ENCODE measurements at regions not wholly inside any gene's neighbourhood (a gene's known extent, or its start where the extent isn't known, plus 50 kb on each side); places are given as distances from the start of the nearest gene placed in this dataset.

DNA sequence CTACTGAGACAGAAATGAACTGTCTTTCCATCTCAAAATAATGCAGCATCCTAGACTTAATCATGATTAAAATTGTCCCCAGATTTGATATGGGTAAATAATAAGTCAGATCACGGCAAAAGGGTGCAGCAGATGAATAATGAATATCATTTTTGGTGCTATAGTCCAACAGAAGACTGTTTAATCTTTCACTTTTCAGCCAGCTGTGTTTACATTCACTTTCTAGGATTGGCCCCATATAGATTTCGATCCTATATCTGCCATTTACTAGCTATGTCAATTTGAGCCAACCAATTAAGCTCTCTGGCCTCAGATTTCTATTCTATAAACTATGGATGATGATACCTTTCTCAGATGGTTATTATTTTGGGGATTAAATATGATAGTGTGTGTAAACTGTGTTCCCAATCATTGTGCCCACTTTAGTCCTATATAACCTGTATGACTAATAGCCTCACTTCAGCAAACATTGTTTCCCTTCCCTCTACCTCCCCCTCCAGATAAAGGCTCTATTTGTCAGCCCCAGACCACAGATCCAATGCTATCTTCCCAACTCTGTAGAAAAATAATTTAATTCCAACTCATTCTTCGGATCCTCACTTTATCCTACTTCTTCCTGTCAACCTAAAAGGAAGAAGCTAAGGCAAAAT lies 53.6 kb upstream of the NT5E start:
- no peak for DNase-seq

DNA sequence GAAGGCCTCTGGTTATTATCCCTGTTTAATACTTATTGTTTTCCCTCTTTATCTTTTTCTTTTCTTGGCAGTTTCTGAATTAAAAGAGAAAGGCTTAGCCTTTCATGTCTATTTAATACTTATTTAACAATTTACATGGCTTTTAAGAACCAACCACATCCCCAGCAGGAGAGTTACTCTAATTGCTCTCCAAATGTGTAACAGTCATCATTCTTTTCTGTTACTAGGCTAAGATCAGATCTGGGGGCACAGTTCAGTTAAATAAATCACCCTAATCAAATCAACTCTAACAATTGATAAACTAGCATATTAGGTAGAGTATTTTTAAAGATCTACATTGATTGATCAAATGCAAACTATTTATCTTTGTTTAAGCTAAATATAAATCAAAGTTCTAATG lies 54.1 kb upstream of the NT5E start:
- DNase-seq = no peak

GRCh38 chr6:85394853-85395538 lies 54.9 kb upstream of the NT5E start:
- DNase-seq = no peak

- DNase-seq = no peak
These were observed 55.7 kb upstream of the NT5E start for GRCh38 chr6:85394199-85394598.

DNA sequence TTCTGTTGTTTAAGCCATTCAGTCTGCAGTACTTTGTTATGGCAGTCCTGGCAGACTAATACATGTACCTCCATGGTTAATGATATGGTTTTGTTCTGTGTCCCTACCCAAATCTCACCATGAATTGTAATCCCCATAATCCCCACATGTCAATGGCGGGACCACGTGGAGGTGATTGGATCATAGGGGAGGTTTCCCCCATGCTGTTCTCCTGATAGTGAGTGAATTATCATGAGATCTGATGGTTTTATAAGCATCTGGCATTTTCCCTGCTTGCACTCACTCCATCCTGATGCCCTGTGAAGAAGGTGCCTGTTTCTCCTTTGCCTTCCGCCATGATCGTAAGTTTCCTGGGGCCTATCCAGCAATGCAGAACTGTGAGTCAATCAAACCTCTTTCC lies 57.5 kb upstream of the NT5E start:
- no peak for DNase-seq

DNA sequence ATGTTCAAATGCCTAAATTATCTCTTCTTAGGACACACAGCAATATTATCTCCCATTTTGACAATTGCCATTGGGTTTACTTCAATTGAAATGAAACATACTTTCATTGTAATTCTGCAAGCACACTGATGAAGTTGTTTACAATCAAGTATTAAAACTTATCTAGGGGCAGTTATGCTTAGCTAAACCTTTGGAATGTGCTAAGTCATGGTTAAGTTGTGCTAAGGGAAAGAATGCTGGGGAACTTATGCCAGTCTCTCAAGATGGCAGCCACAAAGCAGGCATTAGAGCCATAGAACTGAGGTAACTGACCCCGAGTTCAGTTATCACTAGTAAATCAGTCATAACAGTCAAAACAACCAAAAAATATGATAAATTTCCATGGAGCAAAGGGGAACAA lies 59.1 kb upstream of the NT5E start:
- no peak for DNase-seq

- no peak for DNase-seq
These were observed 59.7 kb upstream of the NT5E start for GRCh38 chr6:85390105-85390728.

DNA sequence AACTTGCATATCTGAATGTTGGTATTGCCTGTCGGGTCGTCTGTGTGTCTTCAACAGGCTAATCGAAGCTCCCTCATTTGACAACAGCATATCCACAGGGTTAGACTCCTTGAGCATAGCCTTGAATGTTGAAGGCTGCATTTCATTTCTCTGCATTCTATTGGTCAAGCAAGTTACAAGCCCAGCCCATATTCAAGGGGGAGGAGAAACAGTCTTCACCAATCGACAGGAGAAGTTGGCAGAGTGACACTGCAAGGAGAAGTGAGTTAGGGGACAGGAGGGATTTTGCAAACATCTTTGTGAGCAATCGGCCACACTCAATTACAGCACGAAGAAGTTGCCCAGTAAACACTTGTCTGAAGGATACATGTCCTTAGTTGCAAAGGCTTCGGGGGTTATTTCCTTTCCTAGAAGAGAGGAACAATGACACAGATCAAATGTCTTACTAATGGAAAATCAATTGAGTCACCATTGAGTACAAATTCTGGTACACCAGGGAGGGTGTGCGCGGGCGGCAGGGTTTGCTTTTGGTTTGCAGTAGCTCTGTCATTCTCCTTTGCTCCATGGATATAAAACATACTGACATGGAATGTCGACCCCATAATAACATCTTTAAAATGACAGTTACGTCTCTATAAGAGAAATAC lies 60.6 kb upstream of the NT5E start:
- no peak for DNase-seq

DNA sequence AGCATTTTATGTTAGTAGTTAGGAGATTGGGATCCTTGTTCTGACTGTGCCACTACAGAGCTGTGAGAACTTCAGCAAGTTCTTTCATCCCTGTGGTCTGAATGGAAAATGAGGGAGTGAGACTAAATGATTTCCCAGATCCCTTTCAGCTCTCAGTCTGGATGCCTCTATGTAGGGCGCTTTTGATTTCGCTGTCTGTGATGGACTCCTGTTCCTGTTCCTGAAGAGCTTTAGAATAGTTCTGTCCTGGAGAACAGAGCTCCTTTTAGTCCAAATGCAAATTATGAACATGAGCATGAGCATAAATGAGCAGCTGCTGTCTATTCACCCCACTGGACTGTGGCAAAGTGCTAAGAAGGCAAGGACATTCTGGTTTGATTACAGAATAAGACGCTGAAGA lies 61.4 kb upstream of the NT5E start:
- no peak for DNase-seq

- DNase-seq = no peak
These were observed 64.1 kb upstream of the NT5E start for GRCh38 chr6:85385636-85386315.

- DNase-seq = no peak
These were observed 66.8 kb upstream of the NT5E start for GRCh38 chr6:85383042-85383441.

DNA sequence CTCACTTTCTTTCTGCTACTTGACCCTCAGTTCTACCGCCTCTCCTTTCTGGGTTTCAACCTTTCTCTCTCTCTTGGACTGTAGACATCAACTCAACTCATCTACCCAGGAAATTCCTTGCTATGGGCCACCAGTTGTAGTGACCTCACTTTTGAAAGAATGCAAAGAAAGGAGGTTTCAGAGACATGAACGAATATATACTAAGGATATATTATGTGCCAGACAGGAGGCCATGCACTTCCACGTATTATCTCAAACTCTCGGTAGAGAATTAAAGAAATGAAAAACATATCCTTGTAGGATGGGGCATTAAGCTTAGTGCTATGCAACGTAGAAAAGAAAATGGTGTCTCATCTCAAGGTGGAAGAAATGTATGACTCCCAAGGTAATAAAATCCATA lies 67.3 kb upstream of the NT5E start:
- no peak for DNase-seq

DNA sequence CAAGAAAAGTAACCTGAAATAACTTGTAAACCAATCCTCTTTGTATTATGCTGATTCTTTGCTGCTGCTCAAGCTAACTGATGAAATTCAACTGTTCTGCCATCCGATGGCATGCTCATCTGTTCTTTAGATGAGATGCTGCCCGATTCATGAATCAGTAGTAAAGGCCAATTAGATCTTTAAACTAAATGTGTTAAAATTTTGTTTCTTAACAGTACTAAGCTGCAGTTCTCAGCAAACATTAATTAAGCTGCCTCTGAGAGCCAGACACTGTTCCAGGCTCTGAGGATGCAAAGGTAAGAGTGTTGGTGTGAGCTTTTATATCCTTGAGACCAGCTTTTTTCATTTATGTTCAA lies 77.0 kb upstream of the NT5E start:
- DNase-seq = no peak

- DNase-seq = no peak
These were observed 77.5 kb upstream of the NT5E start for GRCh38 chr6:85372188-85372914.

DNA sequence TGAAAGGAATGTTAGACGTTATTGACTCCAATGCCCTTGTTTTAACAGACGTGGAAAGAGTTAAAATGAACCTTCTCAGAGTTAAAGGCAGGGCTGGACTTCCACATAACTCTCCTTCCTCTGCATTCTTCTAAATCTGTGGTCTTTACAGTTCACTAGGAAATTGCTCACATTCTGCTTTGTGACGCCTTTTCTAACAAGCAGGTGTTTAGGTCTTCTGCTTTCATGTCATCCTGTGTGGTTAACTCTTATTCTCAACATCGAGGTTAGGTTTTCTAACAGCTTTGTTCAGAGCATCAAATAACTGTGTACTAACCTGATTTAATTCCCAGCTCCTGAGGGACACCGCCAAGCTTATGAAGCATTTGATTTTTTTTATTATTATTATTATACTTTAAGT lies 81.3 kb upstream of the NT5E start:
- no peak for DNase-seq

DNA sequence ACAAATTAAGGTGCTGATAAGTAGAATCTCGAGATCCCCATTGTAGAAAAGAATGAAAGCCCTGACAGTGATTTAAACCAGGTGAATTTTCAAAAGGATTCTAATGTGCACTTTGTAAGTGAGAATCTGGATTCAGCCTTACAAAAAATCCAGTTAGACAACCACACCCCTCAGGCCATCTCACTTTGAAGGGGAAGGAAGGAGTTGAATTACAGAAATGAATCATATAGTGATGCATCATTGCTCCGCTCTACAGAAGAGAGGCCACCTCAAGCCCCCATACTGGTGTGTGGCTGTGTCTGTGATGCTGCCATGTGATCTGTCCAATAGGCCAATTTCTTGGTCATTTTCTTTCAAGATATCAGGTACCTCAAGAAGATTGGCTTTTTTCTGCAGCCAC lies 85.5 kb upstream of the NT5E start:
- DNase-seq = no peak

- DNase-seq = no peak
These were observed 86.0 kb upstream of the NT5E start for GRCh38 chr6:85363870-85364269.

GRCh38 chr6:85362652-85363310 lies 87.1 kb upstream of the NT5E start:
- no peak for DNase-seq

- no peak for DNase-seq
These were observed 88.3 kb upstream of the NT5E start for GRCh38 chr6:85361643-85362014.

DNA sequence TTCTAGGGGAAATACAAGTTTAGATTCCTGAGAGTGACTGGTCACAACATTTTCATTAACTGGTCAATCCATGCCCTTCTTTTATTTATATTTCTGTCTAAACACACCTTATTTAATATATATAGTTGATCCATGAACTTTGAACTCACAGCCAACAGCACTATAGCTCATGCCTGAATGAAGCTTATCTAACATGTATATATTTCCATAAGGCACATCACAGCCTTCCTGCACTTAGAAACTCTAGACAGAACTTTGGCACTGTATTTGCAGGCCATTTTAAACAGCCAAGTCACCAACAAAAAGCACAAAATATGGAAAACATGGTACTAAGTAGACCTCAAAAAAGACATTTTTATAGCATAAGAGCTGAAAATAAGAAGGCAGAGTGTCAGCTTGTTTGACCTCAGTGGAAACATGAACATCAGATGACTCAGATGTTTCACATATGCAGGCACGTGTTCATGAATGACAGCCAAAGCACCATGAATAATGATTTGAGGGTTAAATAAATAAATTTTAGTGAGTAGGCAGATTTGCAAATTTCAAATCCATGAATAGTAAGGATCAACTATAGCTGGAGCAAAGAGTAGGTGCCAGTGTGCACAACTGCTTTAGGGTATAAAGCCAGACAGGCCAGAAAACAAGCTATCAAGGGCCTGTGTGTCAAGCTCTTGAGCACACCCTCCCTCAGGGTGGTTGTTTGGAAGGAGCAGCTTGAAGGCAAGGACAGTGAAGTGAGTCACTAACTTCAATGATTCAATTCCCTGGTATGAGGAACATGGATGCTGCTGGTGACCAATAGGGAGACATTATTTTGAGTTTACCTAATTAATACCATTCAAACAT lies 88.9 kb upstream of the NT5E start:
- DNase-seq = no peak

DNA sequence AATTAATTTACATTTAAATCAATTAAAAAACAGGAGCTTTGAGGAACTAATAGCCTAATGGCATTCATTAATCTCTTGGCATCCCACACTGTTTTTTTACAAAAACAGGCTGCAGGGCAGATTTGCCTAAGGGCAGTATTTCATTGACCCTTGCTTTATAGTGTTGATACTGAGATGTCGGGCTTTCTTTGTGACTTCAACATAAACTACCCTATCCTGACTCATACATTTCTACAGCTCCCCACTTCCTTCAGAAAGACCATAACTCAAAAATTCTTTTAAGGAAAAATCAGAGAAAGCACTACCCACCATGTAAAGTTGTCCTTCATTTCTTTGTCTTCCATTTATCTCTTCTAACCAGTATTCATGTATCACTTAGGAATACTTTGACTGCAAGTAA lies 92.2 kb upstream of the NT5E start:
- DNase-seq = no peak

Measured in stimulated activated CD4-positive, alpha-beta T cell treated with anti-CD3 and anti-CD28 coated beads, Interleukin-4, amount 100 ng/mL, for 1 hour (primary cell).